GM12878 (cell line): ENCODE measurements at regions not wholly inside any gene's neighbourhood (a gene's known extent, or its start where the extent isn't known, plus 50 kb on each side); places are given as distances from the start of the nearest gene placed in this dataset.

ENCODE experiments used
- ATAC-seq: fragments of 200-7000 bp; cut with Tn5 transposase; 3 replicates; pipeline ENCODE4 v1.9.1; 2020; ENCODE audit warnings: mild to moderate bottlenecking, moderate library complexity
- BruUV-seq: library from RNA; stranded (reverse); fragments of 400-500 nt; replicated peaks from 2 replicates; lab custom pipeline; 2021; lab: Mats Ljungman, UMichigan
- CTCF ChIA-PET: fragments of 300-600 bp; sonication (Branson Sonifier 250); formaldehyde crosslinking; extraction: SDS; loops from one replicate; lab custom pipeline; 2021; ENCODE audit warnings: inconsistent platforms; lab: Yijun Ruan, JAX
- POLR2A ChIA-PET: fragments of 350-600 bp; formaldehyde crosslinking; extraction: SDS; loops from one replicate; lab custom pipeline; 2021; ENCODE audit warnings: inconsistent platforms; lab: Charles Lee
- RAD21 ChIA-PET: fragments of 300-600 bp; sonication (Branson Sonifier 250); formaldehyde crosslinking; loops from one replicate; lab custom pipeline; 2023; ENCODE audit warnings: antibody characterized with exemption; ENCODE audit not compliant: unreplicated experiment; lab: Charles Lee
- SMC1A ChIA-PET: fragments of 300-600 bp; sonication (Branson Sonifier 250); formaldehyde crosslinking; loops from one replicate; lab custom pipeline; 2023; ENCODE audit not compliant: unreplicated experiment, uncharacterized antibody; lab: Charles Lee
- DNase-seq: peaks from one replicate; pipeline ENCODE4 v3.0.0-alpha.2; 2011; ENCODE audit warnings: low read depth, low spot score
- FAIRE-seq: peaks from 3 replicates; lab custom pipeline; 2011; peaks lifted over from hg19 to GRCh38; lab: Jason Lieb, UNC
- H2AFZ ChIP-seq: 2 replicates; pipeline ENCODE4 v1.6.0; 2011; ENCODE audit warnings: low read depth, low read length, control low read depth; ENCODE audit not compliant: control insufficient read depth
- H3K27ac ChIP-seq: 2 replicates; pipeline ENCODE4 v1.5.1; 2011; ENCODE audit warnings: control low read depth; ENCODE audit not compliant: control insufficient read depth, insufficient read depth
- H3K27me3 ChIP-seq, 2 experiments: replicated peaks in 1 of 2; 2 replicates each; pipeline versions ENCODE4 v1.6.0 to v1.6.1; 2011; ENCODE audit warnings: low read length in 1 of 2; ENCODE audit not compliant: control insufficient read depth in 2 of 2, insufficient read depth in 2 of 2
- H3K36me3 ChIP-seq, 2 experiments: 2 replicates each; pipeline ENCODE4 v1.5.1; 2011; ENCODE audit warnings: low read length in 1 of 2; ENCODE audit not compliant: control insufficient read depth in 2 of 2, insufficient read depth in 2 of 2
- H3K4me1 ChIP-seq: 2 replicates; pipeline ENCODE4 v1.6.1; 2011; ENCODE audit warnings: mild to moderate bottlenecking, low read length, moderate library complexity, mixed read lengths; ENCODE audit not compliant: control insufficient read depth, insufficient read depth
- H3K4me2 ChIP-seq: 2 replicates; pipeline ENCODE4 v1.6.0; 2011; ENCODE audit warnings: control low read depth; ENCODE audit not compliant: control insufficient read depth, insufficient read depth
- H3K4me3 ChIP-seq: fragments of 200-600 bp; sonication (generic); 2 replicates; pipeline ENCODE4 v1.5.1; 2016
- H3K79me2 ChIP-seq: 2 replicates; pipeline ENCODE4 v1.6.0; 2011; ENCODE audit warnings: low read length; ENCODE audit not compliant: control insufficient read depth, insufficient read depth
- H3K9ac ChIP-seq: 2 replicates; pipeline ENCODE4 v1.8.0; 2011; ENCODE audit warnings: low read length, control low read depth, mixed read lengths; ENCODE audit not compliant: control insufficient read depth, insufficient read depth
- H3K9me3 ChIP-seq: replicated peaks from 3 replicates; pipeline ENCODE4 v1.5.1; 2011; ENCODE audit warnings: mild to moderate bottlenecking, low read length; ENCODE audit not compliant: control insufficient read depth, insufficient read depth
- H4K20me1 ChIP-seq: 2 replicates; pipeline ENCODE4 v1.6.0; 2011; ENCODE audit not compliant: control insufficient read depth, insufficient read depth
- BACH1 ChIP-seq: fragments of 450-650 bp; IDR thresholded peaks from 2 replicates; pipeline ENCODE4 v1.6.1; 2017; ENCODE audit warnings: mild to moderate bottlenecking, borderline replicate concordance
- CBFB ChIP-seq: IDR thresholded peaks from 2 replicates; pipeline ENCODE4 v1.6.1; 2016; ENCODE audit warnings: antibody characterized with exemption, low read depth
- CBX3 ChIP-seq: fragments of 200-600 bp; sonication (generic); IDR thresholded peaks from 2 replicates; pipeline ENCODE4 v1.6.1; 2016; ENCODE audit warnings: low read depth, borderline replicate concordance
- CBX5 ChIP-seq: sonication (generic); IDR thresholded peaks from 2 replicates; pipeline ENCODE4 v1.6.1; 2016; ENCODE audit warnings: low read depth, moderate library complexity, mild to moderate bottlenecking, inconsistent platforms
- E4F1 ChIP-seq: fragments of 450-650 bp; IDR thresholded peaks from 2 replicates; pipeline ENCODE4 v1.6.1; 2018; ENCODE audit warnings: borderline replicate concordance, mild to moderate bottlenecking; ENCODE audit not compliant: partially characterized antibody
- EED ChIP-seq: sonication (generic); IDR thresholded peaks from 2 replicates; pipeline ENCODE4 v1.6.1; 2016; ENCODE audit warnings: antibody characterized with exemption, low read depth
- ETV6 ChIP-seq, 2 experiments: fragments of 450-650 bp in 1 of 2; IDR thresholded peaks in 1 of 2; conservative IDR thresholded peaks in 1 of 2; 2 replicates each; pipeline ENCODE4 v1.6.1; 2014; ENCODE audit warnings: antibody characterized with exemption in 1 of 2, borderline replicate concordance in 1 of 2, low read depth in 1 of 2, mild to moderate bottlenecking in 1 of 2, moderate library complexity in 1 of 2
- GATAD2B ChIP-seq: fragments of 450-650 bp; conservative IDR thresholded peaks from 2 replicates; pipeline ENCODE4 v1.6.1; 2017; ENCODE audit warnings: low read depth, mild to moderate bottlenecking, moderate library complexity
- KDM1A ChIP-seq: fragments of 200-600 bp; sonication (generic); IDR thresholded peaks from 2 replicates; pipeline ENCODE4 v1.6.1; 2016; ENCODE audit warnings: borderline replicate concordance
- MYB ChIP-seq: fragments of 150-350 bp; IDR thresholded peaks from 2 replicates; pipeline ENCODE4 v1.6.1; 2014; ENCODE audit warnings: mild to moderate bottlenecking, low read depth, low read length, borderline replicate concordance
- NR2F1 ChIP-seq: fragments of 450-650 bp; conservative IDR thresholded peaks from 2 replicates; pipeline ENCODE4 v1.6.1; 2017; ENCODE audit warnings: mild to moderate bottlenecking
- PML ChIP-seq: IDR thresholded peaks from 2 replicates; pipeline ENCODE4 v1.6.1; 2012; ENCODE audit warnings: low read length, inconsistent platforms
- POLR2AphosphoS5 ChIP-seq: IDR thresholded peaks from 2 replicates; pipeline ENCODE4 v1.6.1; 2011; ENCODE audit warnings: mild to moderate bottlenecking, low read length, inconsistent platforms
- SMAD1 ChIP-seq: fragments of 450-650 bp; IDR thresholded peaks from 2 replicates; pipeline ENCODE4 v1.6.1; 2018; ENCODE audit warnings: mild to moderate bottlenecking, low read depth; ENCODE audit not compliant: partially characterized antibody
- SREBF1 ChIP-seq: IDR thresholded peaks from 2 replicates; pipeline ENCODE4 v1.6.1; 2012; ENCODE audit warnings: mild to moderate bottlenecking, low read length
- USF1 ChIP-seq: IDR thresholded peaks from 2 replicates; pipeline ENCODE4 v1.6.1; 2011; ENCODE audit warnings: borderline replicate concordance, low read depth, mild to moderate bottlenecking, moderate library complexity, mixed read lengths, low read length; ENCODE audit not compliant: insufficient read depth; ENCODE audit errors: extremely low read length
- YBX1 ChIP-seq: fragments of 450-650 bp; IDR thresholded peaks from 2 replicates; pipeline ENCODE4 v1.6.1; 2016; ENCODE audit warnings: antibody characterized with exemption
- YY1 ChIP-seq: IDR thresholded peaks from 2 replicates; pipeline ENCODE4 v1.6.1; 2011; ENCODE audit warnings: low read depth, mild to moderate bottlenecking, low read length
- ZZZ3 ChIP-seq: IDR thresholded peaks from 2 replicates; pipeline ENCODE4 v1.6.1; 2011; ENCODE audit warnings: low read depth; ENCODE audit not compliant: control insufficient read depth, insufficient read length
- WGBS: methylation state at CpG from one replicate; pipeline ENCODE4 v1.1.6; 2016; ENCODE audit warnings: low lambda C conversion rate; ENCODE audit not compliant: insufficient replicate concordance, insufficient coverage; ENCODE audit errors: missing lambda C conversion rate; 5-methylcytosine and 5-hydroxymethylcytosine counted together
- in situ Hi-C: fragments of 300-500 bp; cut with MboI; formaldehyde crosslinking; loops from 9 replicates; pipeline ENCODE4 v1.14.3; 2018; ENCODE audit warnings: mixed read lengths
- intact Hi-C: fragments of 100-400 bp; cut with micrococcal nuclease; formaldehyde crosslinking; loops from one replicate; pipeline ENCODE4 v1.14.2; 2022; ENCODE audit not compliant: unreplicated experiment
- TF ChIP-seq, protein P1 (sequence below): fragments of 450-650 bp; IDR thresholded peaks from 2 replicates; pipeline ENCODE4 v1.6.1; 2014; ENCODE audit warnings: mild to moderate bottlenecking

GRCh38 chr2:235263205-235264120, 230.4 kb upstream of the AGAP1 start:
- Histone ChIP-seq H3K36me3 (no peaks in the 10 kb centered on the region), H4K20me1 (no peaks in the 10 kb centered on the region), H3K27ac (no peak overlapping the region), H3K27me3 (no peaks in the 10 kb centered on the region; a peak in 1 of 4 replicates), H3K4me1 (no peaks in the 10 kb centered on the region), H3K4me3 (no peak overlapping the region), H3K9ac (no peak overlapping the region), H3K4me2 (no peak overlapping the region), H2AFZ (no peak overlapping the region), H3K9me3 (no peaks in the 10 kb centered on the region; the same call in 2 of the 3 replicates), H3K79me2 (no peaks in the 10 kb centered on the region)
- RAD21 ChIA-PET: no interaction called here
- DNase-seq (no peak), FAIRE-seq (no peak), ATAC-seq (no peak)
- intact Hi-C loops (no loop called here), in situ Hi-C loops (no loop called here)
- SMC1A ChIA-PET: no interaction called here
- WGBS: 33% methylated on average over 28 of the region's 28 CpGs
- TF ChIP-seq PML (no peak), CBFB (no peak), YBX1 (no peak), CBX5 (no peak), MYB (no peak), BACH1 (no peak), ETV6 (conservative IDR thresholded peaks at IDR 0.05 in 1 of 2, IDR thresholded peaks at IDR 0.05 in 1 of 2; ENCODE audit: borderline replicate concordance in 1 of 2, low read depth in 1 of 2) (no peak), POLR2AphosphoS5 (no peak), KDM1A (no peak), SMAD1 (no peak), GATAD2B (no peak), EED (no peak), YY1 (no peak), E4F1 (no peak), NR2F1 (no peak), SREBF1 (no peak), ZZZ3 (no peak), USF1 (no peak), CBX3 (no peak)
- TF ChIP-seq, protein P1, sequence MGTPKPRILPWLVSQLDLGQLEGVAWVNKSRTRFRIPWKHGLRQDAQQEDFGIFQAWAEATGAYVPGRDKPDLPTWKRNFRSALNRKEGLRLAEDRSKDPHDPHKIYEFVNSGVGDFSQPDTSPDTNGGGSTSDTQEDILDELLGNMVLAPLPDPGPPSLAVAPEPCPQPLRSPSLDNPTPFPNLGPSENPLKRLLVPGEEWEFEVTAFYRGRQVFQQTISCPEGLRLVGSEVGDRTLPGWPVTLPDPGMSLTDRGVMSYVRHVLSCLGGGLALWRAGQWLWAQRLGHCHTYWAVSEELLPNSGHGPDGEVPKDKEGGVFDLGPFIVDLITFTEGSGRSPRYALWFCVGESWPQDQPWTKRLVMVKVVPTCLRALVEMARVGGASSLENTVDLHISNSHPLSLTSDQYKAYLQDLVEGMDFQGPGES: no peak
- CTCF ChIA-PET: no interaction called here
- BruUV-seq: no TSS peak
- POLR2A ChIA-PET: no interaction called here
